Right cardiac atrium (tissue), 5 donors: ENCODE measurements at regions not wholly inside any gene's neighbourhood (a gene's known extent, or its start where the extent isn't known, plus 50 kb on each side); places are given as distances from the start of the nearest gene placed in this dataset.
A peak's percentile ranks its signal among the peaks of the same experiment; 100 is the strongest.

ENCODE experiments used
- ATAC-seq, 2 donors: fragments of 200-7000 bp; cut with Tn5 transposase; one replicate each; pipeline versions ENCODE4 v1.8.0 to v1.9.1; 2020; ENCODE audit warnings: moderate library complexity in 2 of 2, mild to moderate bottlenecking in 1 of 2
- DNase-seq, 3 donors: peaks; one replicate each; pipeline ENCODE4 v3.0.0-alpha.2; 2020
- H3K27ac ChIP-seq: one replicate; pipeline ENCODE4 v1.5.1; 2013; ENCODE audit warnings: mild to moderate bottlenecking, low read length, control low read depth, moderate library complexity
- H3K27me3 ChIP-seq: one replicate; pipeline ENCODE4 v1.6.1; 2013; ENCODE audit not compliant: control insufficient read depth, insufficient read depth
- H3K4me1 ChIP-seq: one replicate; pipeline ENCODE4 v1.6.1; 2013; ENCODE audit warnings: low read length; ENCODE audit not compliant: control insufficient read depth, insufficient read depth
- H3K4me3 ChIP-seq: one replicate; pipeline ENCODE4 v1.5.1; 2013; ENCODE audit warnings: low read length, control low read depth
- H3K9me3 ChIP-seq: one replicate; pipeline ENCODE4 v1.6.1; 2013; ENCODE audit warnings: low read length; ENCODE audit not compliant: control insufficient read depth
- WGBS: extraction: QIAGEN DNeasy Blood & Tissue Kit; methylation state at CpG from one replicate; pipeline ENCODE4 v1.1.7; 2013; 5-methylcytosine and 5-hydroxymethylcytosine counted together
- intact Hi-C, 4 donors: fragments of 100-400 bp; cut with DNase I; formaldehyde crosslinking; loops; one replicate each; pipeline versions ENCODE4 v1.11.0 to v1.14.0; 2022 to 2023
- donor health status: healthy with polysubstance abuse.
- donor health status: DM: no; HTN: yes; CAD: no.
- donor health status: DM: no; HTN: no; CAD: no.
- donor health status: DM: no; HTN: yes; CAD: no; lungs with severe emphysema.
- donor health status: DM: yes; HTN: yes; CAD: no.

DNA sequence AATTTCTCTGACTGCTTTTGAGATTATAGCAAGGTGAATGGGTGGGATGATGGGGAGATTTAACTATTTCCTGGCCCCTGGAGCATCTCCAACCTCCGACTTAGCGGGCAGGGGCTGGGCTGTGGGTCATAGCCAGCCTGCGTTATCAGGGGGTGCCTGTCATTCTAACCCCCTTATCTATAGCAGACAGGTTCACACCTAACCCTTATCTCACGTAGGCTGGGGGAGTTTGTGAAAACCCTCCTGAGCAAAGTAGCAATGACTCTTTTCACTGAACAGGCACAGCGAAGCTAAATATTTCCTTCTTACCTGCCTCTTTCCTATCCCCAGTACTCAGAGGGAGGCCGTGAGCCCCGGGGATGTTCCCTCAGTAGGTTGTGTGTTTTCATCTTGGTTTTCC, 511.4 kb upstream of the B3GAT1 start:
- no peak for ATAC-seq
- H3K27me3 ChIP-seq, result no peaks in the 10 kb centered on the region
- H3K4me1 ChIP-seq, result no peaks in the 10 kb centered on the region
- DNase-seq, result no peak
- intact Hi-C loops, result no loop called here
- whole genome bisulfite sequencing, result 53% methylated on average over 7 of the region's 7 CpGs
- no peak overlapping the region for H3K4me3 ChIP-seq
- no peak overlapping the region for H3K27ac ChIP-seq
- H3K9me3 ChIP-seq, result no peaks in the 10 kb centered on the region

DNA sequence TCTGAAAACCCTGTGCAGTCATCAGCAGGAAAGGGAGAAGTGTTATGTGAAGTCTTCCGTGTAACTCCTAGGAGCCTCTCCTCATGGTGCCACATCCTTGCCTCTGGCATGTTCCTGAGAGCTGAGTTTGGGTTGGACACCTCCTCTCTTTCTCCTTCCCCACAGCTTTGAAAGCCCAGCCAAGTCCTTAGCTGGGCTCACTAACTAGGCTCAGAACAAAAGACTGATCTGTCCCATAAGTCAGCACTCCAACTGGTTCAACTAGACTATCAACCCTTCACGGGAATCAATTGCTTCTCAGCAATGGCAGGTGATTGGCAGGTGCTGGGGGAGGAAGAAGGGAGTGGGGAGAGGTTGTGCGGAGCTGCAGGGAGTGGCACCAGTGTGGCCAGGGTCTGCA, 509.9 kb upstream of the B3GAT1 start:
- 46% methylated on average over 3 of the region's 3 CpGs for WGBS
- no peak overlapping the region for H3K4me3 ChIP-seq
- no peaks in the 10 kb centered on the region for H3K27me3 ChIP-seq
- no peaks in the 10 kb centered on the region for H3K9me3 ChIP-seq
- no peak for ATAC-seq
- H3K27ac ChIP-seq, result no peak overlapping the region
- no peak for DNase-seq
- intact Hi-C loops, result no loop called here
- H3K4me1 ChIP-seq, result no peaks in the 10 kb centered on the region

DNA sequence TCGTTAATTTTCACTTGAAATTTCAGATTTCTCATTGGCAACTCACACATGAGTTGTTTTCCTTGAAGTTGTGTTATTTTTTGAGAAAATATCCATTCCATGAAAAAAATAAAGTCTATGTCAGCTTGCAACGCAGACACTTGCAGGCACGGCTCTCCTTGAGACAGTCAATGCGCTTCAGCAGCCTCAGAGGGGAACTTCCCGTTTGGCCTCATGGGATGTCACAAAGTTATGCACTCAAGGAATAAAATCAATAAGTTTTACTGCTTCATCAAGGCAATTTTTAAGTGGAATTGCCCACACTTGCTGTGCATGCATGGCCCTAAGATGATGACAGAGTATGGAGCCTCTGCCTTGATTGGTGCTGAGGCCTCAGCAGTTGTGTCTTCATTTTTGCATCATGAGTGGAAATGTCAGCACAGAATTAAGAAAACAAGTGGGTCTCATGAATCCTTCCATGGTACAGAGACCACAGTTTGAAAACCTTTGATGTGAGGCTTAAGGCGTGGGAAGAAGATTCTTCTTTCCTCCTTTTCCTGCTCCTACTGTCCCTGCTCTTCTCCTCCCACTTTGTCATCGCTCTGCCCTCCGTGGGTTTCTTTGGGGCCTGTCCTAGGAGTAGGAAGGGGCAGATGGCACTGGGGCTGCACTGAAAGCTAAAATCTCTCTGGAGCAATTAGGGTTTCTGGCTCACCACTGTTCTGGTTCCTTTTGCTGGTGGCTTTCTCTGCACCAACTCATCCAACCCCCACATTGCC, 509.0 kb upstream of the B3GAT1 start:
- Histone ChIP-seq H3K4me1 (no peaks in the 10 kb centered on the region), H3K27ac (no peak overlapping the region), H3K9me3 (no peaks in the 10 kb centered on the region), H3K27me3 (no peaks in the 10 kb centered on the region), H3K4me3 (no peak overlapping the region)
- 69% methylated on average over 8 of the region's 8 CpGs for WGBS
- intact Hi-C loops, result no loop called here
- ATAC-seq, result no peak
- no peak for DNase-seq

DNA sequence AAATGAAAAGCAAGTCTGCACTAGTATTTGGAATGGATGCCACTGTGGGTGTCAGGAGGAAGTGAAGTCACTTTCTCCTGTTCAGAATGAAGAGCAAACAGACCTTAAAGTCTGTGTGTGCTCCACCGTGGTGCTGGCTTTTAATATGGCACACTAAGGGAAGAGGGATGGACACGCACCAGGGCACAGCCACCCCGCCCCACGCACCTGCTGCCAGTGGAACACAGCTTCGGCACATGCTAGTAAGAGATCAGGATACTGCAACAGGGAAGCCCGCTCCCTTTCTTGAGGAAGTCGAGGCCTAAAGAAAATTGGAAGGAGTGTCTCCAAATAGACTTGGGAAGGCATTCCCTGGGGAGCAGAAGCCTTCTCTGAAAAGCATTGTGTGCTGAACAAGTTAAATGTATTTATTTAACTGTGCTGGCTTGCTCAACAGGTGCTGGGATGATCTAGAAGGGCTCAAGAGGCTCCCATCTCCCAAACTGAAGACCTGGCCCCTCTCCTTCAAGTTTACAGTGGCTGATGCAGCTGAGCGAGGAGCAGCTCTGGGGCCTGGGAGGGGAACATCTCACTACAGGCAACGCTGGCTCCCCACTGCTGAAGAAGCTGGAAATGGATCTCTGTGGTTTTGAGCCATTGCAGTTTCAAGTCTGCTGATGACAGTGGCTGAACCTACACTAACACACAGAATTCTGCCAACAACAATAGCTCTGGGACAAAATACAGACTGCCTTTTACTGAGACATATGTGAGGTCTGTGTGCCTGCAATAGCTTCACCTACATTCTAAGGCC, 504.6 kb upstream of the B3GAT1 start:
- no peaks in the 10 kb centered on the region for H3K9me3 ChIP-seq
- H3K27me3 ChIP-seq, result no peaks in the 10 kb centered on the region
- no peak for DNase-seq
- intact Hi-C loops, result no loop called here
- H3K4me3 ChIP-seq, result no peak overlapping the region
- H3K4me1 ChIP-seq, result peaks cover 6% of the 10 kb centered on the region
- no peak for ATAC-seq
- 73% methylated on average over 9 of the region's 9 CpGs for WGBS
- H3K27ac ChIP-seq, result no peak overlapping the region

DNA sequence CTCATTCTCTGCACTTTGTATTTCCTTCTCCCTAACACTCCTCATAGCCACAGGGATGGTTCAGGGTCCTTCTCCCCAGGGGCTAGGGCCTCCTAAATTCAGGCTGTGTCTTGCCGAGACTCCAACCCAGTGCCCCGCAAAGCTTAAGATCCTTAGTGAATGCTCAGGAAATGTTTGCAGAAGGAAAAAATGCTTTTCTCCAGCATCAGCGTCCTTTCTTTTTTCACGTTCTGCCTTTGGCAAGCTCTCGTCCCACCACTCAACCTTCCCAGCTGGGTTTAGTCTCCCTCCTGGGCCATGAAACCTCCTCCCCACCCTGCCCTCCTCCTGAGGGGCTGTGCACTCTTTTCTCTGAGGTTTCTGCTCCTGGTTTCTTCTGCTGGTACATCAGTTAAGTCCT, 503.8 kb upstream of the B3GAT1 start:
- Histone ChIP-seq H3K27ac (no peak overlapping the region), H3K9me3 (no peaks in the 10 kb centered on the region), H3K4me3 (no peak overlapping the region), H3K27me3 (no peaks in the 10 kb centered on the region), H3K4me1 (peaks cover 6% of the 10 kb centered on the region)
- intact Hi-C loops, result no loop called here
- ATAC-seq, result no peak
- 59% methylated on average over 5 of the region's 5 CpGs for WGBS
- no peak for DNase-seq

DNA sequence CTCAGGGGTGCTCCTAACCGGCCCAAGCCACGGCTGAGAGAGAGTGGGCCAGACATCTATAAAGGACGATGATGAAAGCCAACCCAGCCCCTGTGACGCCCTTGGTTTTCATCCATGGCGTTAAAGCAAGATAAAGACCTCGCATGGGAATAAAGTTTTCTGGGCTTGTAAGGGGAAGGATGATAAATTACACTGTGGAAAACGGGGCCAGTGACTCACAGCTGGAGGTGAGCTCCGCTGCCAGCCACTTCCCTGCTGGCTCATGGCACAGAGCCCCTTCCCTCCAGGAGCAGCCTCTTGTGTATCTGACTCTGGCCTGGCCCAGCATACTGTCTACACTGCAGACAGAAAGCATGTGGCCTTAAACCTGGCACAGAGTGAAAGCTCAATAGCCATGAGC, 503.2 kb upstream of the B3GAT1 start:
- 46% methylated on average over 8 of the region's 8 CpGs for WGBS
- H3K4me1 ChIP-seq, result peaks cover 6% of the 10 kb centered on the region
- H3K9me3 ChIP-seq, result no peaks in the 10 kb centered on the region
- no peaks in the 10 kb centered on the region for H3K27me3 ChIP-seq
- ATAC-seq (peak; percentile 93 to 95), DNase-seq (peak; percentile 78 to 90 (median 86))
- intact Hi-C loops, result no loop called here
- H3K4me3 ChIP-seq, result no peak overlapping the region
- no peak overlapping the region for H3K27ac ChIP-seq

DNA sequence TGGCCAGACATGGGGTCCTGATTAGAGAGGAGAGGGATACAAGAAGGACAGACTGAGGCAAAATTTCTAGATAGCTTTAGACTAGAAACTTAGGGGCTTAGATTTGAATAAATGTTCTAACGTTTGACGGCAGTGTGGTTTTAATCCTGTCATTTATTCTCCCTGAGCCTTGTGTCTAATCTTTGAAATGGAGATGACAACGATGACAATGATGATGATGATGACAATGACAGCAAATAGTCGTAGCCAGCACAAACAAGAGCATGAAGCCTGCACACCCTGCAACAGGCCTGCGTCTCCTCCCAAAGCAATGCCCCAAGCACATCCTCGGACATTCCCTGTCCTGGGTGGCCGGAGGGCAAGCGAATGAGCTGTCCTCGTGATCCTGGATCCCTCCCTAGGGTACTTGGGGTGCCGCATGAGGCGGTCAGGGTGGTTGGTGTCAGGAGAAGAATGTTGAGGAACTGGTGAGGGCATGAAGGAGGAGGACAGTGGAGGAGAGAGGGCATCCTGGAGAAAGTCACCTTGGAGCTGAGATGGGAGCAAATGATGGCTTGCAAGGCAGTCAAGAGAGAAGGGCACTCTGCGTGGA, 502.1 kb upstream of the B3GAT1 start:
- no peaks in the 10 kb centered on the region for H3K9me3 ChIP-seq
- H3K27me3 ChIP-seq, result no peaks in the 10 kb centered on the region
- ATAC-seq (no peak), DNase-seq (no peak)
- no peak overlapping the region for H3K27ac ChIP-seq
- no peak overlapping the region for H3K4me3 ChIP-seq
- intact Hi-C loops, result no loop called here
- peaks cover 6% of the 10 kb centered on the region for H3K4me1 ChIP-seq
- 90% methylated on average over 12 of the region's 12 CpGs for WGBS

DNA sequence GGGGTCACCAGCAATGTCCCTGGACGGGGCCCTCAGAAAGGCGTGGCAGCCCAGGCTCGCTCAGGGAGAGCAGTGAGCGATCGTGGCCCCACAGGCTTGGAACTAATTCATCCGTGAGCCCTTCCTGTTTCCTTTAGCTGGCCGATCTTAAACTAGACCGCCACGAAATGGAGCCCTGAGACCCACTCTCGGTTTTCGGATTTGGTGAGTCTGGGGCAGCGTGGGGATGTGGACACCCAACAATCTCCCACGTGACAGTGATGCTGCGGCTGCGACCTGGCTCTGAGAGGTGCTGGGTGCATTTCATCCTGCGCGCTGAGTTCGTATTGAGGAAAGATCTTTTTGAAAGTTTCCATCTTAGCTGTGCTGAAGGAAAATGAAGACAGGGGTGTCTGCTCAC, 501.3 kb upstream of the B3GAT1 start:
- intact Hi-C loops, result no loop called here
- H3K4me3 ChIP-seq, result no peak overlapping the region
- no peaks in the 10 kb centered on the region for H3K27me3 ChIP-seq
- 85% methylated on average over 18 of the region's 18 CpGs for WGBS
- H3K9me3 ChIP-seq, result no peaks in the 10 kb centered on the region
- ATAC-seq (no peak), DNase-seq (no peak)
- H3K4me1 ChIP-seq, result peaks cover 6% of the 10 kb centered on the region
- H3K27ac ChIP-seq, result no peak overlapping the region

DNA sequence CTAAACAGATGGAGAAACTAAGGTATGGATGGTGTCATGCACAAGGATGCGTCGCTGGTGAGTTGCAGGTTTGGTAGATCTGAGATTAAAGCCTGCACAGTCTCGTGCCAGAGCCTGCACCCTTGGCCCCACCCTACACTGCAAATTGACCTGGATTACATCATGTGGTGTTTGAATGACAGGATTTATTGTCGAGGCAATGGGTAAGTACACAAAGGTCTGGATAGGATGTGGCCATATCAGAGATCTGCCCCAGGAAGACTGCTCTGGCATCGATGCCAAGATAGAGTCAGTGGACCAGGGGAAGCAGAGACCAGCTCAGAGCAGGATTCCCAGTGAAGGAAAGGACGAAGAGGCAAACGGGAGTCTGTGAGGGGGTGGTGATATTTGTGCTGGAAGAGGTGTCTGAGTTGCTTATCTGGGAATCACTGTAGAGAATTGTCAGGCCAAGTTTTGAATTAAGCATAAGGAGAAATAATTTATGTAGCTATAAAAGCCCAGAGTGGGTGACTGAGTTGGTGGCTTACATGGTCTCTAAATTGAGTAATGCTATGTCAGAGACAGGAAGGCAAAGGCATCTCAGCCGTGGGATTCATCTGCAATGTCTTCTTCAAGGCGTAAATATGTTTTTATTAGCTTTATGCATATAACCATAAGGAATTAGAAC, 499.6 kb upstream of the B3GAT1 start:
- Histone ChIP-seq H3K27ac (no peak overlapping the region), H3K4me3 (no peak overlapping the region), H3K4me1 (peaks cover 6% of the 10 kb centered on the region), H3K9me3 (no peaks in the 10 kb centered on the region), H3K27me3 (no peaks in the 10 kb centered on the region)
- intact Hi-C loops, result no loop called here
- ATAC-seq (no peak), DNase-seq (no peak)
- 64% methylated on average over 9 of the region's 9 CpGs for WGBS

DNA sequence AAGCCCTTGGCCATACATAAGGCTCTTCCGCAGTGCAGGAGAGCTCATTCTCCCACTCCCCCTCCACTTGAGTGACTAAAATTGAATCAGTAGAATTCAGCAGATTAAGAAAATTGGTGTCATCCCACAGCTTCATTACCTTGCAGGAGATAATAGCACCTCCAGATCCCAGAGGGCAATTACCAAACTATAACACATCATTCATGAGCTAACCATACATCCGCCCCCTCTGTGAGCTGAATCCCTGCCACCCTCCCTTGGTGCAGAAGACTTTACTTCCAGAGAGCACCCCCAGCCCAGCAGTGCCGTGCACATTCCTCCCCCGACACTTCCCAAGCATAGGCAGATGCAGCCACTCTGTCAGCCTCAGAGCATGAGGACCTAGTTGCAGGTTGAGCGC, 496.5 kb upstream of the B3GAT1 start:
- 80% methylated on average over 5 of the region's 5 CpGs for WGBS
- no peak overlapping the region for H3K27ac ChIP-seq
- H3K27me3 ChIP-seq, result no peaks in the 10 kb centered on the region
- no peak overlapping the region for H3K4me3 ChIP-seq
- ATAC-seq (no peak), DNase-seq (no peak)
- no peaks in the 10 kb centered on the region for H3K9me3 ChIP-seq
- no peaks in the 10 kb centered on the region for H3K4me1 ChIP-seq
- intact Hi-C loops, result no loop called here

DNA sequence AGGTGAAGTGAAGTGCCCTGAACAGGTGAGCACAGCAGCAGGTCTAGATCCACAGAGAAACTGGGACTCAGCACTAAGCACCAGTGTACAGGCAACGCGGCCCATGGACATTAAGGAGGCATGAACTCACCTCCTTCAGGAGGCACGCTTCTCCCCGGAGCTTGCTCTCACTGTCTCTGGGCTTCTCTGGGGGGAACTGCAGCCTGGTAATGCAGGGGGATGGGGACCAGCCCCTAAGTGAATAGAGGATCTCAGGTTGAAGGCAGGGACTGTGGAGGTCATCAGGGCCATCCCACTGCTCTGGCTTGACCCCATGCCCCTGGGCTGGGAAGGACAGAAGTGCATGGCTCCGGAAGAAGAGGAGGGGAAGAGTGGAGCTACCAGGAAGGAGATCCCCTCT, 495.6 kb upstream of the B3GAT1 start:
- Histone ChIP-seq H3K4me1 (no peaks in the 10 kb centered on the region), H3K27me3 (no peaks in the 10 kb centered on the region), H3K9me3 (no peaks in the 10 kb centered on the region), H3K4me3 (no peak overlapping the region), H3K27ac (no peak overlapping the region)
- WGBS, result 90% methylated on average over 5 of the region's 5 CpGs
- intact Hi-C loops, result no loop called here
- no peak for DNase-seq
- ATAC-seq, result no peak
